AG04449 (cell line): ENCODE measurements at regions not wholly inside any gene's neighbourhood (a gene's known extent, or its start where the extent isn't known, plus 50 kb on each side); places are given as distances from the start of the nearest gene placed in this dataset.

Experiments
- CTCF ChIA-PET: fragments of 350-600 bp; formaldehyde crosslinking; extraction: SDS; loops from one replicate; lab custom pipeline; 2021; ENCODE audit warnings: antibody characterized with exemption; lab: Yijun Ruan, JAX
- POLR2A ChIA-PET: fragments of 400-600, 350-600 bp; formaldehyde crosslinking; extraction: SDS; loops from one replicate; lab custom pipeline; 2020; ENCODE audit warnings: antibody characterized with exemption, inconsistent platforms; lab: Yijun Ruan, JAX
- DNase-seq: peaks from one replicate; pipeline ENCODE4 v3.0.0-alpha.2; 2010; ENCODE audit warnings: low read depth, low spot score
- H3K4me3 ChIP-seq: 2 replicates; pipeline ENCODE4 v1.5.1; 2011; ENCODE audit warnings: low read depth, mild to moderate bottlenecking, control low read depth, low read length
- CTCF ChIP-seq: IDR thresholded peaks from one replicate; pipeline ENCODE4 v1.5.1; 2011; ENCODE audit warnings: mild to moderate bottlenecking, moderate library complexity, low read length, control low read depth, inconsistent platforms; ENCODE audit not compliant: insufficient read depth; ENCODE audit errors: missing control alignments

DNA sequence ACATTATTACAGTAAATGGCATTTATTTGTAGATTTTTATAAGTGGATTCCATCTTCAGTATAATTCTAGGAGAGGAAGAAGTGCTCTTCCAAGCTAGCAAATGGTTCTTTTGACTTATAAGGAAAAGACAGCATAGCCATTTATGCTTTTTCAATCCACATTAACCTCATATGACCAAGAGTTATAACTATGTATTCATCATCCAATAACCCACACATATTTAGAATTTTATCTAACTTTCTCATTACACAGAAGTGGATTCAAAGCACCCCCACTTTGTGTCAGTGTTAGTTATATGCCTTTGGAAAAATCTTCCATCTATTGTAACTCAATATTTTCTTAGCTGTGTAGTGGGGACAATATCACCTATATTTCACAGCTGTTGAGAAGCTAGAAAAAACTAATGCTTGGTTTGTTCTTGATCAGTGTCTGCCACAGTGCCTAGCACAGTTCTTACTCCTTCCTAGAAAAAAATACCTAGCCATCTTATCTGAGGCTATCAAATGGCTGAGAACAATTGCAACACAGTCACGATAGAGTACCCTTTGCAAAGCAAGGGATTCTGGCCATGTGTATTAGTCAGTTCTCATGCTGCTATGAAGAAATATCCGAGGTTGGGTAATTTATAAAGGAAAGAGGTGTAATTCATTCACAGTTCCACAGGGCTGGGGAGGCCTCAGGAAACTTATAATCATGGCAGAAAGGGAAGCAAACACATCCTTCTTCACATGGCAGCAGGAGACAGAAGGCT is 986.3 kb downstream of the TFAP2A start:
- H3K4me3 ChIP-seq, result no peak overlapping the region
- POLR2A ChIA-PET, result interaction anchor here (0.9 kb wide), 1 partner anchor 109 kb away, joined by 3 read pairs; no protein-coding TSS in a partner anchor
- TF ChIP-seq CTCF, result no peak
- CTCF ChIA-PET, result no interaction called here
- no peak for DNase-seq

- CTCF ChIA-PET, result interaction anchor here (1.6 kb wide), 1 partner anchor 9 kb away, joined by 3 read pairs; no protein-coding TSS in a partner anchor
- TF ChIP-seq CTCF, result no peak
- H3K4me3 ChIP-seq, result no peak overlapping the region
- POLR2A ChIA-PET, result no interaction called here
- no peak for DNase-seq
These were observed 986.8 kb upstream of the SLC35B3 start for GRCh38 chr6:9422138-9422537.

- ChIA-PET CTCF (interaction anchor here (1.3 to 1.6 kb wide), 2 partner anchors 7 to 62 kb away, joined by 3 read pairs; no protein-coding TSS in a partner anchor), POLR2A (no interaction called here)
- no peak for TF ChIP-seq CTCF
- DNase-seq, result no peak
- H3K4me3 ChIP-seq, result no peak overlapping the region
These were observed 985.1 kb upstream of the SLC35B3 start for GRCh38 chr6:9420316-9421015.

- H3K4me3 ChIP-seq, result no peak overlapping the region
- POLR2A ChIA-PET, result no interaction called here
- CTCF ChIA-PET, result no interaction called here
- TF ChIP-seq CTCF, result no peak
- DNase-seq, result no peak
These were observed 982.1 kb upstream of the SLC35B3 start for GRCh38 chr6:9417400-9417799.

DNA sequence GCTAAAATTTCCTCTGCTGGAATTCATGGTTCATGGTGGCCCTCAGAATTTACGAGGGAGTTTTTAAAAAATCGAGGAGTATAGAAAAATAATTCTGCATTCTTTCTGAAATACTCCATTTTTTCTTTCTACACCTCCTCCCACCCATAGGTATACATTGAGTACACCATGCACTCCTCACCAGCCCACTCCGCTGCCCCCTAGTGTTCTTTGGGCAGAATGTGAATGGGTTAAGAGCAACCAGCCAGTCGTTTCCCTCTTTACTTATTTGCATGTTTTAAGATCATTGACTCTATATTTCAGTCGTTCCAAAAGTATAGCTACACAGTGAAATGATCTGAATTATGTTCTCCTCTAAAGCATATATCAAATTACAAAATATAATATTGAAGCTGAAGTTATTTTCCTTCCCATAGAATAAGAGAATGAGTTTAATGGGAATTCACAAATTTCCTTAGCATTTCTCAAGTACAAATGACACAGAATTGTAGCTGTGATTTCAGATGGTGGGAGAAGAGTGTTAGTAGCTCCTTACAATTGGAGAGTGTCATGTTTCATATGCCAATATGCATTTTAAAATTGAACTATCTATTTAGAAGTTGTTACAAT is 977.7 kb upstream of the SLC35B3 start:
- POLR2A ChIA-PET, result no interaction called here
- no peak overlapping the region for H3K4me3 ChIP-seq
- no peak for DNase-seq
- peak; percentile 33 for TF ChIP-seq CTCF
- CTCF ChIA-PET, result interaction anchor here (0.7 to 2.0 kb wide), 4 partner anchors 8 to 31 kb away, joined by 3 to 11 read pairs (median 4); no protein-coding TSS in a partner anchor

DNA sequence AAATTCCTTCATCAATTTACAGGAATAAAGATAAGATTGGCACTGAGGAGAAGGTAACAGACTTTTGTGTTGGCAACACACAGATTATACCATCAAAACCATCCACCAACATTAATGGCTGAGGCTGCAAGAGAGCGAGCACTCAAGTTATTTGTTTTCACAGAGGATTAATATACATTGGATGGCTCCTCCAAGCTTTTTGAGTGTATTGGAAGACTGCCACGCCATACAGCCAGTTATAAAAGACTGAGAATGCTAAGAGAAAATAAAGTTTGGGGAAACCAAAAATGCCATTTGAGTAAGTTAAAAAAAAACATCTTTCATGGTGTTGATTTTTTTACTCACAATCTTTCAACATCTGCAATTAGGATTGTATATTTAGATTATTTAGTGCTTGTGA is 973.8 kb upstream of the SLC35B3 start:
- TF ChIP-seq CTCF, result no peak

More for the DNA sequence above, 973.8 kb upstream of the SLC35B3 start:
- CTCF ChIA-PET, result interaction anchor here (1.0 kb wide), 1 partner anchor 8 kb away, joined by 3 read pairs; no protein-coding TSS in a partner anchor
- no peak overlapping the region for H3K4me3 ChIP-seq
- no peak for DNase-seq
- POLR2A ChIA-PET, result interaction anchor here (0.7 kb wide), 1 partner anchor 355 kb away, joined by 3 read pairs; no protein-coding TSS in a partner anchor
